GM12865 (cell line): ENCODE measurements at regions not wholly inside any gene's neighbourhood (a gene's known extent, or its start where the extent isn't known, plus 50 kb on each side); places are given as distances from the start of the nearest gene placed in this dataset.
A peak's percentile ranks its signal among the peaks of the same experiment; 100 is the strongest.

Experiments used
- DNase-seq: peaks from one replicate; pipeline ENCODE4 v3.0.0; 2010; ENCODE audit warnings: low read depth
- H3K4me3 ChIP-seq: 2 replicates; pipeline ENCODE4 v1.5.1; 2011; ENCODE audit warnings: mild to moderate bottlenecking, low read depth, low read length, control low read depth
- CTCF ChIP-seq: IDR thresholded peaks from 2 replicates; pipeline ENCODE4 v1.5.1; 2011; ENCODE audit warnings: low read length, control low read depth, low read depth, inconsistent platforms; ENCODE audit not compliant: insufficient read depth; ENCODE audit errors: missing control alignments

GRCh38 chr10:33102071-33102470 is 144.0 kb upstream of the ITGB1 start:
- no peak overlapping the region for H3K4me3 ChIP-seq
- TF ChIP-seq CTCF, result no peak
- DNase-seq, result no peak

- TF ChIP-seq CTCF, result no peak
- no peak overlapping the region for H3K4me3 ChIP-seq
- DNase-seq, result no peak
These were observed 143.4 kb upstream of the ITGB1 start for GRCh38 chr10:33101392-33101787.

GRCh38 chr10:33100781-33101391 is 142.9 kb upstream of the ITGB1 start:
- no peak for DNase-seq
- H3K4me3 ChIP-seq, result no peak overlapping the region
- TF ChIP-seq CTCF, result no peak

- DNase-seq, result no peak
- no peak overlapping the region for H3K4me3 ChIP-seq
- no peak for TF ChIP-seq CTCF
These were observed 141.7 kb upstream of the ITGB1 start for GRCh38 chr10:33099748-33100147.

- TF ChIP-seq CTCF, result no peak
- DNase-seq, result no peak
- H3K4me3 ChIP-seq, result no peak overlapping the region
These were observed 141.1 kb upstream of the ITGB1 start for GRCh38 chr10:33098951-33099663.

GRCh38 chr10:33095867-33096815 is 138.1 kb upstream of the ITGB1 start:
- no peak for TF ChIP-seq CTCF
- H3K4me3 ChIP-seq, result no peak overlapping the region
- peak; percentile 57 for DNase-seq
